Psoas muscle (tissue), 7 donors: ENCODE measurements at regions not wholly inside any gene's neighbourhood (a gene's known extent, or its start where the extent isn't known, plus 50 kb on each side); places are given as distances from the start of the nearest gene placed in this dataset.
"Not testable (repeated sequence)": the region's sequence is repeated elsewhere in the genome, so short reads cannot be mapped to it uniquely, and the experiment has no call there.

ENCODE experiments used
- ATAC-seq, 4 donors: fragments of 200-7000 bp; cut with Tn5 transposase; one replicate each; pipeline ENCODE4 v1.9.1; 2020; ENCODE audit warnings: moderate library complexity in 3 of 4, mild to moderate bottlenecking in 2 of 4
- DNase-seq, 2 donors: peaks; one replicate each; pipeline ENCODE4 v3.0.0-alpha.2; 2020
- H3K27ac ChIP-seq: fragments of 200-600 bp; one replicate; pipeline ENCODE4 v1.8.0; 2022
- H3K27me3 ChIP-seq, 3 donors: fragments of 200-600 bp in 1 of 3; one replicate each; pipeline versions ENCODE4 v1.6.1 to v1.8.0; 2013 to 2022; ENCODE audit warnings: low read length in 2 of 3, mild to moderate bottlenecking in 2 of 3, moderate library complexity in 1 of 3; ENCODE audit not compliant: insufficient read depth in 3 of 3
- H3K36me3 ChIP-seq, 2 donors: fragments of 200-600 bp in 1 of 2; one replicate each; pipeline versions ENCODE4 v1.6.1 to v1.8.0; 2013 to 2022; ENCODE audit warnings: low read depth in 1 of 2, mild to moderate bottlenecking in 1 of 2, moderate library complexity in 1 of 2; ENCODE audit not compliant: insufficient read depth in 1 of 2
- H3K4me1 ChIP-seq: fragments of 200-600 bp; one replicate; pipeline ENCODE4 v1.8.0; 2022
- H3K4me3 ChIP-seq: fragments of 200-600 bp; one replicate; pipeline ENCODE4 v1.8.0; 2022; ENCODE audit warnings: mild to moderate bottlenecking
- H3K9me3 ChIP-seq: fragments of 200-600 bp; one replicate; pipeline ENCODE4 v1.8.0; 2022
- WGBS, 3 donors: extraction: QIAGEN DNeasy Blood & Tissue Kit; methylation state at CpG; one replicate each; pipeline versions ENCODE4 v1.1.6 to v1.1.7; 2013; 5-methylcytosine and 5-hydroxymethylcytosine counted together
- intact Hi-C, 2 donors: fragments of 100-400 bp; cut with DNase I; formaldehyde crosslinking; loops; one replicate each; pipeline versions ENCODE4 v1.11.0 to v1.14.2; 2022
- TF ChIP-seq, protein P1 (sequence below): fragments of 200-600 bp; IDR thresholded peaks from one replicate; pipeline ENCODE4 v1.8.0; 2022; ENCODE audit warnings: antibody characterized with exemption
- donor health status: healthy with polysubstance abuse.
- donor health status: DM: no; HTN: no; CAD: no; lungs with moderate emphysema.
- donor health status: Bipolar disorder and iron deficiency.
- donor health status: healthy.
- donor health status: DM: yes; HTN: yes; CAD: no.
- donor health status: DM: no; HTN: no; CAD: no.
- donor health status: DM: yes; HTN: yes; CAD: no.

DNA sequence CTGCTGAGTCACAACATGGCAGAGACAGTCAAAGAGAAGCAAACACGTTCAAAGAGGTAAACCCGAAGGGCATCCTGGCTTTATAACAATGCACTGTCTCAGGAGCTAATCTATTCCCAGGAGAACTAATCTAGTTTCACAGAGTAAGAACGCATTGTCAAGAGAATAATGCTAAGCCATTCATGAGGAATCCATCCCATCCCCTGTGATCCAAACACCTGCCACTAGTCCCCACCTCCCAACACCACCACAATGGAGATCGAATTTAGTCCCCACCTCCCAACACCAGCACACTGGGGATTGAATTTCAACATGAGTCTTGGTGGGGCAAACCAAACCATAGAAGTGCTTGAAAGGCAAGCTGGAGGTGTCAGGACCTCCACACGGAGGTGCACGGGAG is 231.5 kb upstream of the ID4 start:
- no peak for DNase-seq
- H3K36me3 ChIP-seq: no peaks in the 10 kb centered on the region
- ATAC-seq: no peak
- H3K4me3 ChIP-seq: no peak overlapping the region
- H3K27me3 ChIP-seq: no peaks in the 10 kb centered on the region
- TF ChIP-seq, protein P1, sequence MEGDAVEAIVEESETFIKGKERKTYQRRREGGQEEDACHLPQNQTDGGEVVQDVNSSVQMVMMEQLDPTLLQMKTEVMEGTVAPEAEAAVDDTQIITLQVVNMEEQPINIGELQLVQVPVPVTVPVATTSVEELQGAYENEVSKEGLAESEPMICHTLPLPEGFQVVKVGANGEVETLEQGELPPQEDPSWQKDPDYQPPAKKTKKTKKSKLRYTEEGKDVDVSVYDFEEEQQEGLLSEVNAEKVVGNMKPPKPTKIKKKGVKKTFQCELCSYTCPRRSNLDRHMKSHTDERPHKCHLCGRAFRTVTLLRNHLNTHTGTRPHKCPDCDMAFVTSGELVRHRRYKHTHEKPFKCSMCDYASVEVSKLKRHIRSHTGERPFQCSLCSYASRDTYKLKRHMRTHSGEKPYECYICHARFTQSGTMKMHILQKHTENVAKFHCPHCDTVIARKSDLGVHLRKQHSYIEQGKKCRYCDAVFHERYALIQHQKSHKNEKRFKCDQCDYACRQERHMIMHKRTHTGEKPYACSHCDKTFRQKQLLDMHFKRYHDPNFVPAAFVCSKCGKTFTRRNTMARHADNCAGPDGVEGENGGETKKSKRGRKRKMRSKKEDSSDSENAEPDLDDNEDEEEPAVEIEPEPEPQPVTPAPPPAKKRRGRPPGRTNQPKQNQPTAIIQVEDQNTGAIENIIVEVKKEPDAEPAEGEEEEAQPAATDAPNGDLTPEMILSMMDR: no peak
- H3K27ac ChIP-seq: no peak overlapping the region
- no peaks in the 10 kb centered on the region for H3K9me3 ChIP-seq
- H3K4me1 ChIP-seq: no peaks in the 10 kb centered on the region
- 62 to 74% (median 67%) methylated on average over 6 of the region's 6 CpGs for WGBS, 3 donors
- intact Hi-C loops: no loop called here

DNA sequence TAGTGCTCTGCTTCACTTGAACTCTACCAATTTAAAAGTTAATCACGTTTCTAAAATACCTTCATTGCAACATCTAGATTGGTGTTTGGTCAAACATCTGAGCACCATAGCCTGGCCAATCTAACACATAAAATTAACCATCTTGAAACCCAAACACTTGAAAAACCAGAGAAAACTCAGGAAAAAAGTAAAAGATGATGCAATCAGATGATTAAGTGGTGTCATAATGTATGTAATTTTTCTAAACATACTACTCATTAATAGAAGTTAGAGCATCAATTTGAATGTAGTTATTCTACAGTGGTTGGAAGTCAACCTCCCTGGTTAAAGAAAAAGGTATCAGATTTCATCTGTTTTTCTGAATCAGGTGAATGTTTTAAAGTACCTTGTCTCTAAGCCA is 228.6 kb upstream of the ID4 start:
- DNase-seq: no peak
- H3K36me3 ChIP-seq: no peaks in the 10 kb centered on the region
- H3K27ac ChIP-seq: no peak overlapping the region
- intact Hi-C loops: no loop called here
- no peaks in the 10 kb centered on the region for H3K27me3 ChIP-seq
- no peaks in the 10 kb centered on the region for H3K9me3 ChIP-seq
- no peaks in the 10 kb centered on the region for H3K4me1 ChIP-seq
- 61 to 72% (median 65%) methylated on average over 1 of the region's 1 CpG for whole genome bisulfite sequencing, 3 donors
- H3K4me3 ChIP-seq: no peak overlapping the region
- TF ChIP-seq, protein P1: no peak
- ATAC-seq: no peak

DNA sequence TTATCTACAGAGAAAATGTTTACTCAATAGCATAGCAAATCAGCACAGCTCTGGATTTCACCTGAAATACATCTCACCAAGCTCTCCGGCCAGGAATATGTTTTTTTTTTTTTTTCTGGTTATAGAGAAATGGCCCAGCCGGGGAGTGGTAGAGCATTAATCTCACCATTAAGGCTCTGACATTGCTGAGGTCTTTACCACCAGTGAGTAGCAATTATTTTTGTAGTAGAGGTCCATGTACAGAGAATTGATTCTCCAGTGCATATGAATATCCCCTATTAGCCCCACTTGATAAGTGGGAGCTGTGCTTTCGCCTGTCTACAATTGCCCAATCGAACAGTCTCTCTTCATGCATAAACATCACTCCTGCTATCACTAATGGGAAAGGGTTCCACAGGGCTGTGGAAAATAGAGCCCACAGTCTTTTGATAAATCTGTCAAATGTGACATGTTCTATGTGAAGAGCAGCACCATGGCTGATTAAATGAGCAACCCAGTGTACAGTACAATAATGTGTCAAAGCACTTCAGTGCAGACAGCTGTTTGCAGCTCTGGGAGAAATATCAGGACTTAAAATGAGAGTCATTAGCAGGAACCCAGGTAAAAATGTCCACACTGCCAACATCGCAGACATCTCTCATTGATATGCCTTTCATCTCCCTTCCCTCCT is 227.1 kb upstream of the ID4 start:
- DNase-seq (no peak), ATAC-seq (no peak)
- no peak overlapping the region for H3K27ac ChIP-seq
- TF ChIP-seq, protein P1: no peak
- H3K9me3 ChIP-seq: no peaks in the 10 kb centered on the region
- intact Hi-C loops: no loop called here
- H3K4me1 ChIP-seq: no peaks in the 10 kb centered on the region
- peaks cover 0 to 2% (median 0%) of the 10 kb centered on the region in 3 donors for H3K27me3 ChIP-seq
- no peak overlapping the region for H3K4me3 ChIP-seq
- 89 to 93% (median 90%) methylated on average over 5 of the region's 5 CpGs for WGBS, 3 donors
- H3K36me3 ChIP-seq: no peaks in the 10 kb centered on the region

DNA sequence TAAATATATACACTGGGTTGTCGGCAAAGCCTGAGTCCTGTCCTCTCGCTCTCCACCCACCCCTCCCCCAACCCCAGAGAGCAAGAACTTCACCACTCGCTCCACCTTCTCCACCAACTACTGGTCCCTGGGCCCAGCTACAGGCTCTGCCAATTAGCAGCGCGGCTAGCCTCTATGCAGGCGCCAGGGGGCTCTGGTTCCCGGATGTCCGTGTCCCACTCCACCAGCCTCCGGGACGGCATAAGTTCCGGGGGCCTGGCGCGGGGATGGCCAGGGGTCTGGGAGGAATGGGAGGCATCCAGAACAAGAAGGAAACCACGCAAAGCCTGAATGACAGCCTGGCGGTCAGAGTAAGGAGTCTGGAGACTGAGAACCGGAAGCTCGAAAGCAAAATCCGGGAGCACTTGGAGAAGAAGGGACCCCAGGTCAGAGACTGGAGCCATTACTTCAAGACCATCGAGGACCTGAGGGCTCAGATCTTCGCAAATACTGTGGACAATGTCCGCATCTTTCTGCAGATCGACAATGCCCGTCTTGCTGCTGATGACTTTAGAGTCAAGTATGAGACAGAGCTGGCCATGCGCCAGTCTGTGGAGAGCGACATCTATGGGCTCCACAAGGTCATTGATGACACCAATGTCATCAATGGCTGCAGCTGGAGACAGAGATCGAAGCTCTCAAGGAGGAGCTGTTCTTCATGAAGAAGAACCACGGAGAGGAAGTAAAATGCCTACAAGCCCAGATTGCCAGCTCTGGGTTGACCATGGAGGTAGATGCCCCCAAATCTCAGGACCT is 224.3 kb upstream of the ID4 start:
- H3K27me3 ChIP-seq, DNase-seq, H3K4me3 ChIP-seq, ATAC-seq, H3K4me1 ChIP-seq, intact Hi-C loops, H3K27ac ChIP-seq, H3K36me3 ChIP-seq: not testable (repeated sequence)
- 96 to 97% (median 96%) methylated on average over 27 of the region's 27 CpGs for WGBS, 3 donors
- H3K9me3 ChIP-seq: peaks cover 17% of the 10 kb centered on the region

DNA sequence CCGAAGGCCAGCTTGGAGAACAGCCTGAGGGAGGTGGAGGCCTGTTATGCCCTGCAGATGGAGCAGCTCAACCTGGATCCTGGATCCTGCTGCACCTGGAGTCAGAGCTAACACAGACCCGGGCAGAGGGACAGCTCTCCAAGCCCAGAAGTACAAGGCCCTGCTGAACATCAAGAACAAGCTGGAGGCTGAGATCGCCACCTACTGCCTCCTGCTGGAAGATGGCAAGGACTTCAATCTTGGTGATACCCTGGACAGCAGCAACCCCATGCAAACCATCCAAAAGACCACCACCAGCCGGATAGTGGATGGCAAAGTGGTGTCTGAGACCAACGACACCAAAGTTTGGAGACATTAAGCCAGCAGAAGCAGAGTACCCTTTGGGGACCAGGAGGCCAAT is 223.5 kb upstream of the ID4 start:
- 88 to 92% (median 89%) methylated on average over 5 of the region's 5 CpGs for WGBS, 3 donors
- intact Hi-C loops: no loop called here

More for the DNA sequence above, 223.5 kb upstream of the ID4 start:
- peaks cover 0 to 2% (median 0%) of the 10 kb centered on the region in 3 donors for H3K27me3 ChIP-seq
- H3K4me3 ChIP-seq: no peak overlapping the region
- DNase-seq (no peak), ATAC-seq (no peak)
- H3K36me3 ChIP-seq: no peaks in the 10 kb centered on the region
- peaks cover 17% of the 10 kb centered on the region for H3K9me3 ChIP-seq
- no peak overlapping the region for H3K27ac ChIP-seq
- TF ChIP-seq, protein P1: no peak
- no peaks in the 10 kb centered on the region for H3K4me1 ChIP-seq
